HG02610 (cell line): ENCODE measurements at regions not wholly inside any gene's neighbourhood (a gene's known extent, or its start where the extent isn't known, plus 50 kb on each side); places are given as distances from the start of the nearest gene placed in this dataset.

Experiments used
- ATAC-seq: cut with Tn5 transposase; IDR thresholded peaks from one replicate; pipeline ENCODE4 v1.9.1; 2021; ENCODE audit warnings: mild to moderate bottlenecking, moderate library complexity; ENCODE audit not compliant: unreplicated experiment

DNA sequence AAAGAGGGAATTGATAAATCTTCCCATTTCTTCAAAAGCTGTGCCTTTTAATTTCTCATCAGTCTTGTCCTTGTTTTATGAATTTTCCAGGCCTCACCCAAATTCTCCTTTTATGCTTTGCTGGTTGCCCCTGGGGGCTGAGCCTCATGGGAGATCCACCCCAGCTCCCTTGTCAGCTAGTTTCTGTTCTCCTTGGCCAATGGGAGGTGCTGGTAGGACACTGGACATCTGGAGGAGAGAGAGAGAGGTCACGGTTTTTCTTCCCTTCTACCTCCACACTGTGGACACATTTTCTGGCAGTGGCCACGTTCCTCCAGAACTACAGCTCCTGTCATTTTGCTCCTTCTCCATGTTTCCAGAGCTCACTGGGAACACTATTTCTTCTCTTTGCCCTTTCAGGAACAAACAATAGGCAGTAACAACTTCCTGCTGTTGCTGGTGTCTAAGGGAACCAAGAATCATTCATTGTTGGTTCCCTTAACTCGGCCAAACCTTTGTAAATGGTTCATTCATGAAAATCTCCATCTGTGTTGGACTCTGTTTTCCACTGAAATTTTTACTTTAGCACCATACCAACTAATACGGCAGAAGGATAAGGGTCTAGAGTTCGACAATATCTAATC lies 334.5 kb downstream of the GPAT3 start:
- no peak for ATAC-seq

DNA sequence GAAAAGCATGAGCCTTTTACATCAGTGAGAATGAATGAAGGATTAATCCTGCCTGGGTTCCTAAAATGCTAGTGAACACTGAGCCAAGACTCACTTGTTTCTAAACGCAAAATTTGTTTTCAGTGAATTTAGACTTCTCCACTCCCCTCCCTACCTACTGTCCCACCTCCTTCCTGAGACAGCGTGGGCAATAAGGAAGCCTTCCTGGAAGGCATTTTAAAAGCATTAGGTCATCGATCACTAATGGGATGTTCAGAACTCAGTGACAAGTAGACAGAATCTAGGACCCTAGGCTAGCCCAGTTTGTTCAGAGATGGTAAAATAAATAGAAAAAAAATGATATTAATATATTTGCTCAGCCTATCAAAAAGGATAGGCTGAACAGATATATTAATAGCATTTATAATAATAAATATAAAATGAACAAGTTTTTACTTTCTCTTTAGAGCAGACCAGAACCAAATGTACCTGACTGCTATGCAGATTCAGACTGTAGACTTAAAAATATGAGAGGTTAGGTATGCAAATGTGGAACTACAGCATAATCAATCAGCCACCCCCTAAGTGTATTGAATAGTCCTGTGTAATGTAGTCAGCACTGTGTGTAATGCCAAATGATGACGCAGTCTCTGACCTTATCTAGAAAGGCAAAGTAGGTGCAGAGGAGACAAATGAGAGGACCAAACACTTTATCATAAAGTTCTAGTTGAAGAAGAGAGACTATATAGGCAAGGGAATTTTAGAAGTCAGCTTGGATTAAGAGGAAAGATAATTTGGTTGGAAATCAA lies 331.1 kb downstream of the GPAT3 start:
- ATAC-seq, result no peak

DNA sequence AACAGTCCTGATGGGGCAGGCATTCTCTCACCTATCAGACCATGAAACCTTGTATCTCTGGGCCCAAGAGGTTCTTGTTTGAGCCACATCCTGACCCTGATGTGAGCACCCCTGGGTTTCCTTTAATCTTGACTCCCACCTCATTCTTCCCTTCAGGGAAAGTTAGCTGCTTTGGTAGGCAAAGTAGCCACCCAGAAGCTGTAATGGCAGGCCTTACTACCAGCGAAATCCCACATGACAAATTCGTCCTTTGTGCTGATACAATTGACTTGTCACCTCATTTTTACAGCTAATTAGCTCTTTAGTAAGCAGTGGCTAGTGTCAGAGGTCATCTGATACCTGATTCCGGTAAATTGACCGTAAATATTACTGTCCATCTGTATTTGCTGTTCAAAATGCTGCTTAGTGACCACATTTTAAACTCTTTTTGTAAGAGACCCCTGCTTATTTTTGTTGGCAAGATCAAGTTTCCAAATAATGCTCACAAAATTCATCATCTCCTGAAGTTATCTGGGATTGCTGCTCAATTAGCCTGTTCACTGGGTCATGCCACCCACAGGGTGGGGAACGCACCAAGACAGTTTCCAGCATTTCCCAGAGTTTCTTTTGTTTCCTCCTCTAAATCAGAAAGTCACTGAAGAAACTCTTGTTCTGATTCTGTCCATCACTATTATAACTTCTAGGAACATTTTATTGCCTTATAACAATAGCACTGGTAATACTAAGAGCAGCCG lies 329.7 kb downstream of the GPAT3 start:
- no peak for ATAC-seq

DNA sequence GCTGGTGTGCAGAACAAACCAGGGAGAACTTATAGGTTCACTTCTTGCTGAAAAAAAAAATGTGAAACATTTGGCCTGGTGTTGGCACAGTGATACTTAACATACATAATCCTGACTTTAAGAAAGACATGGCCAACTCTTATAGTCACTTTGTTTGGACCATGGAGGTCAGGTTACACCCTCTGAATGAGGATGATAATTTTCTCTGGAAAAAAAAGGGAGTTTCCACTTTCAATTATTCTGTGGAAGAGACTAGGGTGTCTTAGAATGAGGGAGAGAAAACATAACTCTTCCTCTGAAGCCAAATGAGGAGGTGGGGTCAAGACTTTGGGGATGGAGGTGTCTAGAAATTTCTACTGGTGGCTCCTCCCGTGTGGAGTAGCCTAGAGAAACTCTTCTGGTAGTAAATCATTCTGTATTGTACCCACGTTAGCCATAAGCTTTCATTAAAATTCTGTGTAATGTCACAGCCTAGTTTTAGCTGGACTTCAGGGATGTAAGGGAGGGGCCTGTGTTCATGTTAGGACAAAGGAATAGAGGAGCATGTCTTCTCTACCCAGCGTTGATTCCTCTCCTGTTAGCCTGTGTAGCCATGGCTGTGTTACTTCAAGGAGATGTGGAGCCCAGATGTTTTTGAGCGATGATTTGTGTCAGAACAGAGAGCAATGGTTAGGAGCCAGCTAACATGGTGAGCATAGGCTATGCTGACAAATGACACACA lies 328.3 kb downstream of the GPAT3 start:
- ATAC-seq, result no peak

DNA sequence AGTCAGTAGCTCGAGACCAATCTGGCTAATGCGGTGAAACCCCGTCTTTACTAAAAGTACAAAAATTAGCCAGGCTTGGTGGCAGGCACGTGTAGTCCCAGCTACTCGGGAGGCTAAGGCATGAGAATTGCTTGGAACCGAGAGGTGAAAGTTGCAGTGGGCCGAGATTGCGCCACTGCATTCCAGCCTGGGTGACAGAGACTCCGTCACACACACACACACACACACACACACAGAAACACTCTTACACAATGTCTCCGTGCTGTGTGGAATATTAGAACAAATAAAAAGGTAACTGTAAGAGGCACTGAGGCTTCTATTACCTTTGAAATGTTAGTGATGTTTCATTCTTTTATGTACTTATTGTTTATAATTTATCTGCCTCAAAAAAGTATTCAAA lies 326.6 kb downstream of the GPAT3 start:
- no peak for ATAC-seq

DNA sequence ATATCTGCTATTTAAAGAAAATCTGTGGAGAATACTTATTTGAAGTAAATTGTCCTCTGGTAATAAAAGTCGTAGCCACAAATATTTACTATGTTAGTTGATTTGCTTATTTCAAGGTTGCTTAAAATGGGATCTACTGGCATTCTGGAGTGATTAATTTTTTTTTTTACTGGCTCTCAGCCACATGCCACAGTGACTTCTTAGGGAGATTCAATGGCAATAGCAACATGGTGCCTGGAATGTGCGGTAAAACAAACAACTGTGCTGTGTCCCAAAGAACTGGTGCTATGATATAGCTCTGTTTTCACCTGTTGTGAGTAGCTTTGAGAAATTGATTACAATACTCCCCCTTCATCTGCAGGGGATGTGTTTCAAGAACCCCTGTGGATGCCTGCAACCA lies 324.3 kb downstream of the GPAT3 start:
- no peak for ATAC-seq

DNA sequence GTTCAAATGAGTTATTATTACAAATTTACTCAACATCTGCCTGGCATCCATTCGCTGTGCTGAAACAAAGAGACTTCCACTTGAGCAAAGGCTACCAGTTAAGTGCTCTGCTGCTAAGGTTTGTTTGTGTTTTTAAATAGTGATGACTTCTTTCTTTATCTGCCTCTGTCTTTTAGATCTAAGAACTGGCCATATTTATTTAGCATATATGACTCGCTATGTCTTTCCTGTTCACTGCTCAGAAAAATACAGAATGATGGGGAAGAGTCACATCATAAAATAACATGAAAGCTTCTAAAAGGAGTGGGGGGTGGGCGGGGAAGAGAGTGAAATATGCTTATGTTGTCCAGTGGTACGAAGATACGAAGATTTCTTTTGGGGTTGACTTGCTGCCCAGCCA lies 322.2 kb downstream of the GPAT3 start:
- no peak for ATAC-seq

DNA sequence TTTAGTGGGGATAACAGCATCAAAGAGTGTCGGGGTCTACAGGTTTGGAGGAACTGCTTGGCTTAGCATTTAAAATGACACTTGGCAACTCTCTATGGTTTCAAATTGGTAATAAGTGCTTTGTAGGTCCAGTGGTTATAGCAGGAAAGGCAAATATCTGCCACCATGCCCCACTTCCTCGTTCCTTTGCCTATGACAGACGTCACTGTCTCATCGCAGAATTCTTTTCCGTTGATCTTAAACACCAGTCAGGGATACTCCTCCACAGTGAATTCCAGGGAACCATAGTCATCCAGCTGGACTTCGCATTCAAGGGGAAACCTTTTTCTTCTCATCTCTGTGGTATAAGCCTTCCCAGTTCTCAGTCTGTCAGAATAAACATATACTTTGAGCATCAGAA lies 319.1 kb downstream of the GPAT3 start:
- no peak for ATAC-seq

DNA sequence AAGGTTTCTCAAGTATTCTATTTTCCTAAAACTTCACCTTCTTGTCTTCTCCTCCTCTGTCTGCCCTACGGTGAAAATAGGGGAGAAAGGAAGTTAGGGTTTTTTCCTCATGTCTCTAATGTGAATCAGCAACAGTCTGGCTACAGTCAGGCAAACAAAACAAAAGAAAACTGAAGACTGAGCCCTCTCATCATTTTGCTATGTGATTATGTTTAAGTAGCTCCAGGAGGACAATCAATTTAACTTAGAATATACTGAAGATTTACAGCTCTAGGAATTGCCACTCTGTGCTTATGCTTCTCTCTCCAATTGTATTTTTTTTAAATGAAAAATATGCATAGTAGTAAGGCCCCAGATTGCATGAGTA lies 316.2 kb downstream of the GPAT3 start:
- no peak for ATAC-seq

DNA sequence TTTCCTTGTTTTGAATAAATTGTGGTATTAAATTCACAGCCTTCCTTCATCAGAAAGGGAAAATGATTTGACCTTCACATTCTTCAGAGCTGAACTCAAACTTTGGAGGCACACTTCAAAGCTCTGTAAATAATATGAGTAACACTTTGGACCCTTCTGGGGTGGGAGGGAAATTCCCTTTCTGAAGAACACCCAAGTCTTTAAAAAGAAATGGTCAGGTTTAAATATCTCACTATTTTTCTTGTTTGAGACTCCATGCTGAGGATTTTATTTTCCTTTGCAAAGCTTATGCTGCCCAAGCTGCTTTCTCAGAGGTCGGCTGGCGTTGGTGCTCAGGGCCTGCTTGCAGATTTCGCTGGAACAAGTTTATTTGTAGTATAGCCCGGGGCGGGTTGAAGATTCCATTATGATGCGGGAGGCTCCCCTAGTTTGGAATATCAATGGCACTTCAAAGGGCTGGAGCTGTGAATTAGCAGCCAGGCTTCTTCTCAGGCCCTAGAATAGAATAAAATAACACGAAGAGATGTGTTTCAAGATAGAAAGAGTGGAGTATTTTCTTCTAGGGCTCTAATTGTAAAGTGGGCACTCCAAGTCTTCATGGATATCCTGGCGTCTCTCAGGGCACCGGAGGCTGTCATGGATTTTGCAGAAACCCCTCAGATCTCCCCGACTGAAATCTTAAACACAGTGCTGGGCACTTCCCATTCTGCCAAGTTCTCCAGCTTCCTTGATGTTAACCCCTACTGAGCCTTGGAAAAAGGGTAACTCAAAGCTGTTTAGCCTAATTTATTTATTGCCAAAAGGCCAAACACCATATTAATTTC lies 315.6 kb downstream of the GPAT3 start:
- ATAC-seq, result no peak

DNA sequence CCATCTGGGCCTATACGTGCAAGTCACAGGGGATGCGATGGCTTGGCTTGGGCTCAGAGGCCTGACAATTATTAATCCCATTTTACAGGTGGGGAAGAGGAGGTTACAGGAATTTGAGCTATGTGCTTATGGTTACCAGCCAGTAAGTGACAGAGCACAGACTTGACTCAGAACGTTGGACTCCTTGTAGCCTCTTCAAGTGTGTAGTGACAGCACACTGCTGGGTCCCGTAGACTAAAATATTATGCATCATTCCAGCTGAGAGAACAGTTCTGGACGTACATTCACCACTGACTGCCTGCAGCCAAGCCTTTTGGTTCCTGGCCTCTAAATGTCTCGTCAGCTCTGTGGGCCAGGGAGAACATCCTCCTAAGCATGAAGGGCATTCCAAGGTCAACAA lies 314.5 kb downstream of the GPAT3 start:
- no peak for ATAC-seq

DNA sequence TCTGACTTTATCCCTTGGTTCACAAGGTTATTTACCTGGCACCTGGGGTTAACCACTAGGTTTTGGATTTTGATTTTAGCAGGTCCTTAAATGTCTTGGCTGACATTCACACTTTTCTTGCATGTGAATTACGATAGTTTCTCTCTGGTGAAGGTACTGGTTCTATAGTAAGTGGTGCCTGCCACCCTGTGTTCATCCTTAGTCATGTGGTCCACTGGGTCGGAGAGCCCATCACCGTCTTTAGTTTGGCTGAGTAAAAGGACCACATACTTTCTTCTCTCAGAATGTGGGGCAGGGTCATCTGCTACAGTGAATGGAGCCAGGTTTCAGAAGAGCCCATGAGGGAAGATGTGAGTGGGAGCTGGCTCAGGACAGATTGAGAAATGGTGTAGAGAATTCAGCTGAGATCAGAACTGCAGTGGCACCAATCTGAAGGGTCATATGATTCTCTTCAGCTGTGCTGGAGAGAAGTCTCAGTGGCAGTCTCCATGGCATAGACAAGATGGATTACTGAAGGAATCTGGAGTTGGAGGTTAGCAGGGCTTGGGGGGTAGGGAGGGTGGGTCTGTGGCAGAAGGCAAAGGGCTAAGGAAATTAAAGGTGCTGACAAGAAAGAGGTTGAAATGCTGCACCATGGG lies 310.4 kb downstream of the GPAT3 start:
- ATAC-seq, result no peak

DNA sequence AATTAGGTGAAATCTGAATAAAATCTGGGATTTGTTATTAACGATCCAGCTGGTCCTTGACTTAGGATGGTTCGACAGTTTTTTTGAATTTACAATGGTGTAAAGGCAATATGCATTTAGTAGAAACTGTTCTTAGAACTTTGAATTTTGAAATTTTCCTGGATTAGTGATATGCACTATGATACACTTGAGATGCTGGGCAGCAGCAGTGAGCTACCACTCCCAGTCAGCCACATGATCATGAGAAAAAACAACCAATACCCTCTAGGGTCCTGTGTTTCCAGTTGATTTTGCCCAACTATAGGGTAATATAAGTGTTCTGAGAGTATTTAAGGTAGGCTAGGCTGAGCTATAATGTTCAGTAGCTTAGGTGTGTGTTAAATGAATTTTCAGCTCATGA lies 303.7 kb downstream of the GPAT3 start:
- ATAC-seq, result no peak

DNA sequence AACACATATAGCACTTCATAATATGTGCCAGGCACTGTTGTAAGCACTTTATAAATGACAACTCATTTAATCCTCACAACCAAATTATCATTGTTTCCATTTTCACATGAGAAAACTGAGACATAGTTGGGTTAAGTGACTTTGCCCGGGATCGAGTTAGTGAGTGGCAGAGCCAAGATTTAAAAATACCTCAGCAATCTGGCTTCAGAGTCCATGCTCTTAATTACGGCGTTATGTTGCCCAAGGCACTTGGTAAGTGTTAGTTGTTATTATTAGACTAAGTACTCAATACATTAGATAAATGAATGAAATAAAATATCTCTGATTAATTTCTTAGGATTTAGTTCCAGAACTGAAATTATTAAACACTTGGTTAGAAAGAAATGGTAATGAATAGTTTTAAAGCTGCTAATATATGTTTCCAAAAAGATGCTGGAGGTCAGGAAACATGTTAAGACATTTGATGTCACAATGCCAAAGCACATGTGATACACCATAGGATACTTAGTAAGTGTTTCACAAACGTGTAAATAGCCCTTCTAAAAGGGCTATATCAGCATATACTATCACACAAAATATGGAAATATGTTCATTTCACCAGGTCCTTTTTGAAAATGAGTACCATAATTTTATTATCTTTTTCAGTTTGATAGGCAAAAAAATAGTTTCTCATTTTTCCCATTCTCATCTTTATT lies 301.9 kb downstream of the GPAT3 start:
- no peak for ATAC-seq

DNA sequence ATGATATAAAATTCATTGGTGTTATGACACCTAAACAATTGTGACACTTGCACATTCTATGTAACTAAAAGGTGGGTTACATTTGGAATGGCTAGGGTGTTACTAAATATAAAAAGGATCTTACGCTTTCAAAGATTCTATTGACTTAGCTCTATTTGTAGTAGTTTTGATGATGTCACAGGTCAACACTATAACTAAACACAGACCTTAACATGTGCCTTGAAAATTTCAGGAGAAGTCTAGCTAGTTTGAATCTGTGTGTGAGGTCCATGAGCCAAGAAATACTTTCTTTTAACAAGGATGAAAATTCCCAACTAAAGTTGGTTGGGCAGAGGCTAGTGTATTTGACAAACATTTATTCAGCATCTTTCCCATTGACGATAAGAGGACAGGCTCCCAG lies 298.0 kb downstream of the GPAT3 start:
- ATAC-seq, result no peak

DNA sequence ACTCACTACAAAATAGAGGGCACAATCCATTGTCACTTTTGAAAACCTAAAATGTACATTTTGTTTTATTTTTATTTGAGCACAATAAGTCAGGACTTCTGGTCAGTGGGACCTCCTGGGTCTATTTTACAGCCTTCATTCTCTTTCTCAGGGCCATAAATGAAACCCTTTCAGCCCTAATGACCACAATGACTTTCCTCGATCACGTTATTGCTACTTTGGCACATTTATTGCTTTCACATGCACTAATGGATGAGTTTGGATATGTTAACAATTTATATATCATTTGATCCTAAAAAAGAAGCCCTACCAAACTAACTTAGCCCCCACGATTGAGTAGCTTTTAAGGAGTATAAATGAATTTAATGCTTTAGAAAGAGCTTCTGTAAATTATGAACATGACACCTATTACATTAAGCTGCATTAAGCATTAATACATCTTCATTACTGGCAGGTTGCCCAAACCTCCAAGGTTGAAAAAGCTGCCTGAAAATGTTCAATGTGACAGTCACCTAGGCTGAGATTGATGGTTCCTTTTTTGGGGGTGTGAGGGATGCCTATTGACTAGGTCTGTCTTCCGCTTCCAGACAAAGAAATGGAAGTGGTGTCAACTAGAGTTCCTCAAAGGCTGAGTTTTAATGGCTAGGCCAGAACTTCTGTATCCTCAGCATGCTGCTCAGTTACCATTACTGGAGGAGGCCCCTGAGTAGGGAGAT lies 296.4 kb downstream of the GPAT3 start:
- no peak for ATAC-seq

DNA sequence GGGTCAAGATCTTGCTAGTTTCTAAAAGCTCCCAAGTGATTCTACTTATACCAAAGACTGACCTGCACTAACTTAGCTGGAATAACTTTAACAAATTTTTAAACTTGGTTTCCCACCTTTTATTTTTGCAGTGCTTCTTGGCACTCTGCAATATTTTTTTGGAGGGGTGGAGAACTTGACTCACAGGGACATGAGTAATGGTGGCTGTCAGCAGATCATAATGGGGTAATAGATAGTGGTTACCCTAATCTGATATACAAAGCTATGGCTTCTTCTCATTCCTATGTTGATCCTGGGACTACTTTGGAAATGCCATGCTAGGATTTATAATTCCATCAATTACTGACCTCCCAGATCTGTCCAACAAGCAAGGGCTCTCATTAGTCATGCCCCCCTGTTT lies 295.7 kb downstream of the GPAT3 start:
- ATAC-seq, result no peak

DNA sequence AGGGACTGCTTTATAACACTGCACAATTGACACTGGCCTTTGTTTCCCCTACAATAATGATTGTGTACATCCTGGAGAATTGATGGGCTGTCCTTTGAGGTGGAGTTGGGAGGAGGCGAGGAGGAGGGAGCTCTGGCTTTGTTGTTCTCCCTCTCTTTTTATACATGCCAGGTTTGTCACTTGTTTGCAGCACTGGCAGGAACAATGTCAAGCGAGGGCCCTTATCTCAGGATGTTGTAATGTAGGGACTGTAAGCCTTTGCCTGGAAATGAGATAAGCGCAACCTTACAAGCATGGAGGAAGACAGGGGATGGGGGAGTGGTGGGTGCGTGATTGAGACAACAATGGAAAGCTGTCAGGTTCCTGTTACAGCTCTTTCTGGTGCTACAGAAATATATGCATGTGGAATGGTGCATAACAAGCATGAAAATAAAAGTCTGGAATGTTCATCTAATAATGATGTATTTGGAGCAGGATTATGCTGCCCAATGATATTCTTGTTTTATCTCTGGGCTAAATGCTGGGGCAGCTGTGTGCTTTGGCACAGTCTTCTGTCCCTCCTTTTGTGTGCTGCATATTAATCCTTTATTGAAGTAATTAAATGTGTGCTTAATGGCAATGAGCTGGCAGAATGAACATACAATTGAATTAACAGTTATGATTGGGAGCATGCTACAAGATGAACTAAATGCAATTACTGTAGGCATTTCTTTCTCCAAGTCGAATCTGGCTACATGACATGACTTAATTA lies 294.4 kb downstream of the GPAT3 start:
- ATAC-seq, result no peak
